Colon (tissue), 2 donors: ENCODE measurements at regions not wholly inside any gene's neighbourhood (a gene's known extent, or its start where the extent isn't known, plus 50 kb on each side); places are given as distances from the start of the nearest gene placed in this dataset.

Experiments used
- FAIRE-seq: peaks from 2 replicates; lab custom pipeline; 2012; peaks lifted over from hg19 to GRCh38; lab: Jason Lieb, UNC
- donor health status: control.
- donor health status: control.

DNA sequence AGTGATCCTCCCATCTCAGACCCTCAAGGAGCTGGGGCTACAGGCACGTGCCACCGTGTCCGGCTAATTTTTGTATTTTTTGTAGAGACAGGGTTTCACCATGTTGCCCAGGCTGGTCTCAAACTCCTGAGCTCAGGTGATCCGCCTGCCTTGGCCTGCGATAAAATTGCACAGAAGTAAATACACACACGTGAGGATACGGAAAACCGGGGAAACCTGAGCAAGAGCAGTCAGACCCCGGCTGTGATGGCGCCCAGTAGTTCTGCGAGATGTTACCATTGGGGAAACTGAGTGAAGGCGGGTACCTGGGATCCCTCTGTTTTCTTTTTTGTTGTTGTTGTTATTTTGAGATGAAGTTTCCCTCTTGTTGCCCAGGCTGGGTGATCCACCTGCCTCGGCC lies 114.9 kb downstream of the C9orf50 start:
- no peak for FAIRE-seq

DNA sequence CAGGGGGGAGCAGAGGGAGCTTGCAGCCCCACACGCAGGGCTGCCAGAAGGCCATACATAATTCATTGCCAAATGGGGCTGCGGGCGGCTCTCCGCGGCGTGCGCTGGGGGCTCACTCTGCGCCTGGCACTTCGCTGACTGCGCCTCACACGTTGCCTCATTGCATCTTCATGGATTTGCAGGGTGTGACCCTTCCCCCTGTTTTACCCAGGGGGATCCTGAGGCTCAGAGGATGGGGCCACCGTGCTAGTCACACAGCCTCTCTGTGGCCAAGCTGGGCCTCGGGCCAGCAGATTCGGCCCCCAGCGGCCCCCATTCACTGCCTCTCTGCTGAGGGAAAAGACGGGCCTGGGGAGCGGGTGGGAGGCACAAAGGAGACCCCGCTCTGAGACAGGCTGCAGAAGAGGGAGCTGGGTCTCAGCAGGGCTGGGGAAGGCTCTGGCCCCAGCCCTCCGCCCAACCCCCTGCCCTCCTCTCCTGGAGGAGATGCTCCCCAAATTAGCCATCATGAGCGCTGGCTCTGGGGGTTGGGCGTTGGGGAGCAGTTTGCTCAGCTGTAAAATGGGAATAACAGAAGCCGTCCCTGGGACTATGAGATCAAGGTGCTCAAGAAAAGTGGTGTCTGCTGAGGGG lies 115.5 kb downstream of the C9orf50 start:
- no peak for FAIRE-seq

GRCh38 chr9:129504404-129504803 lies 116.5 kb downstream of the C9orf50 start:
- no peak for FAIRE-seq

DNA sequence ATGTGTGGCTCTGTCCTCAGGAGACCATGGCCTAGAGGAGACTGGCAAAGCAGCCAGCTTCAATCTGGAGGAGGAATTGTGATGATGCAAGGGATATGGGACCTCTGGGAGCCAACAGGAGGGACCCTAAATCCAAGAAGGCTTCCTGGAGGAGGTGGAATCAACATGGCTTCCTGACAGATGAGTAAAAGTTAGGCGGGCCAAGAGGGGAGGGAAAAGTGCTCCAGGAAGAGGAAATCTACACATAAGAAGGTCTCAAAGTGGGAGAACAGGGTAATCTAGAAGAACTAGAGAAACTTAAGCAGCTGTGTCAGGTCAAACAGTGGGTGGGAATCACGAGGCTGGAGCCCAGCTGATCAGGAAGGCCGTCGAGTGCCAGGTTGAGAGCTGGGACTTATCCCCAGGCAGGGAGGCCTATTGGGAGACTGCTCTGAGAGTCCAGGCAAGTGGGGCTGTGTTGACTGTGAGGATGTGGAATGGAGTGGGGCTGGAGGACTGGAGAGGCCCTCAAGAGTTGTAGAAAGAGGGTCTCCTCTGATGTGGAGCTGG lies 119.1 kb downstream of the C9orf50 start:
- no peak for FAIRE-seq

GRCh38 chr9:129500863-129501770 lies 119.8 kb downstream of the C9orf50 start:
- FAIRE-seq, result no peak

DNA sequence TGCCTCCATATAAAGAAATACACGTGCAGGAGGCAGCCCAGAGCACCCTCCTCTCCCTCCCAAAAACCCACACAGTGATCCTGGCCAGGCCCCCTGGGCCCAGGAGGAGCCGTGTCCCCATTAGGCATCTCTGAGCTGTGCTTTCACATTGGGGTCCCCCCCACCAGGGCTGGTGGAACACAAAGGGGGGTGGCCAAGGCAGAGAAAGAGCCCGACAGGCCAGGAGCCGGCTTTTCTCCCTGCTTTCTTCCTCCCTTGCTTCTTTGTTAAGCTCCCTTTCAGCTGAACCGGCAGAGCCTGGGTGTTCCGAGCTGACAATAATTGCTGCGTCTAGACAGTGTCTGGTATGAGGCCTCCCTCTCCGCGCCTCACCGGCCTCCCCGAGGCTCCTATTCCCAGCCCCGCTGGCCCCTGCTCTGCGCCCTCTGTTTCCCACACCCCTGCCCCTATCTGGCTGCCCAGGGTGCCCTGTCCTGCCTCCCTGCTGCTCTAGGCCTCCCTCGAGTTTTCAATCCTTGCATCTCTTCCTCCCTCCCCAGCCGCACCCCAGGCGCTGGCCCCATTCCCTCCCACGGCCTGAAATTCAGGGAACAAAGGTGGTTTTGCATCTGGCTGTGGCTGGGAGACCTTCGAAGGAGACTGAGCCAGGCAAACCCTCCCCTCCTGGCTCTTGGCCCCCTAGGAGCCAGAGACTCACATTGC lies 120.6 kb downstream of the C9orf50 start:
- FAIRE-seq, result no peak

- FAIRE-seq, result no peak
Observed at GRCh38 chr9:129498451-129499384, 122.2 kb downstream of the C9orf50 start.

GRCh38 chr9:129497813-129498450 lies 123.0 kb downstream of the C9orf50 start:
- FAIRE-seq, result no peak

DNA sequence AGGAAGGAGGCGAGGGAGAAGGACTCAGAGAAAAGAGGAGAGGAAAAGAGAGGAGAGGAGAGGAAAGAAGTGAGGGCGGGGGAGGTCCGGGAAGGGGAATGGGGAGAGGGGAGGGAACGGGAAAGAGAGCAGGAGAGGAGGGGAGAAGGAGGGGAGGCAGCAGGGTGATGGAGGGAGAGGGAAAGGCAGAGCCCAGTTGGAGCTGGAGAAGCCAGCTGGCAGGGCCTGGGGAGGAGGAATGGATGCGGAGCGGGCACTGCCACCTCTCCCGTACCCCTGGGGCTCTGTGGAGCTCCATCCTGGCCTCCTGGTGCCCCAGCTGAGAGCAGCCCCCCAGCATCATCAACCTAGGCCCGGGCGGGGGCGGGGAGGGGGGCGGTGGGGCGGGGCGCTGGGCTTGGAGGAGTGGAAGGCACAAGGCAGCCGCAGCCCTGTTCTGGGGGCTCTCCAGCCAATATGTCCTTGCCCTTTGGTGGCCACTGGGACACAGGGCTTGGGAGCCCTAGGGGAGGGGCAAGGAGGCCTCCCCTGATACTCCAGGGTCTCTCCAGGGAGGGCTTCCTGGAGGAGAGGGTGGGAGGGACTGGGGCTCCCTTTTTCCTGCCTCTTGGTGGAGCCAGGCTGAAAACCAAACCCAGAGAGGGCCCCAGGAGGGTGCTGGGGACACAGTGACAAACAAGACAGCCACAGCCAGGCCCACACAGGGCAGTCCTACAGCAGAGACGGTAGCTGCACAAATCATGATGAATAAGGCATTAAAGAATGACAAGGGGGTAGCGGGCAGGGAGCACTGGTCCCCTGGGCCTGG lies 123.7 kb downstream of the C9orf50 start:
- FAIRE-seq, result no peak

GRCh38 chr9:129496473-129497004 lies 124.4 kb downstream of the C9orf50 start:
- FAIRE-seq, result no peak

GRCh38 chr9:129495620-129496472 lies 125.1 kb downstream of the C9orf50 start:
- FAIRE-seq, result no peak

GRCh38 chr9:129494113-129494789 lies 126.7 kb downstream of the C9orf50 start:
- FAIRE-seq, result no peak

- no peak for FAIRE-seq
Observed at GRCh38 chr9:129493706-129494047, 127.2 kb downstream of the C9orf50 start.

DNA sequence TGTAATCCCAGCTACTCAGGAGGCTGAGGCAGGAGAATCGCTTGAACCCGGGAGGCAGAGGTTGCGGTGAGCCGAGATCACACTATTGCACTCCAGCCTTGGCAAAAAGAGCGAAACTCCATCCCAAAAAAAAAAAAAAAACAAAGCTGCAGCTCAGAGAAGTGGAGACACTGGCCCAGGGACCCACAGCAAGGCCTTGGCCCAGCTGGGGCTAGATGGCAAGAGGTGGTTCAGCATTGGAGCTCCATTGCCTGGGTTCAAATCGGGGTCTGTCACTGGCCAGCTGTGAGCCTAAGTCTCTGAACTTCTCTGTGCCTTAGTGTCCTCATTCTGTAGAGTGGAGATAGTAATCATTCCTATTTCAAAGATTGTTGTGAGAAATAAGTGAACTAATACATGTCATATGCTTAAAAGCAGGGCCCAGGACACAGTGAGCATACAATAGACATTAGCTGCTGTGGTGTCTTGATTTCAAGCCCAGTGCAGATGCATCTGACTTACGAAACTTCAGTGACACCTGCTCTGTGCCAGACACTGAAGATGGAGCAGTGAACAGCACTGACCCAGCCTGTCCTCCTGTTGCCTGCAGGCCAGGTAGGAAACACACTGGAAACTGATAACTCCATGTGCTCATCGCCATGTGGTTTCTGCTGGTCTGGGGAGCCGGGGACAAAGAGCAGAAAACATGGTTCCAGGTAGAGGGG lies 127.7 kb downstream of the C9orf50 start:
- no peak for FAIRE-seq

DNA sequence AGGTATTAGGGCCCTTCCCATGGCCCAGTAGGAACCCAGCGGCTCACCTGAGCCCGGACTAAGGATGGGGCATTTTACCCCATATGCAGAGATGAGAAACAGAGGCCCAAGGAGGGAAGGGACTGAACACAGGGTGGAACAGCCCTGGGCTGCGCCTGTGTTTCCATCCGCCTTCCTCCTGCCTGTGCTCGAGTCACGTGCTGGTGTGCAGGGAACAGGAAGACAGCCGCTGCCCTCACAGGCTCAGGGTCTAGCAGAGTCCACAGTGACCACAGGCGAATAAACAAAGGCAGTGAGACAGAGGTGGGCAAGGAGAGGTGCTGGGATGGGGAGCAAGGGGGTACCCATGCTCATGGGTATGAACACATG lies 129.4 kb downstream of the C9orf50 start:
- no peak for FAIRE-seq

GRCh38 chr9:129490583-129491486 lies 130.1 kb downstream of the C9orf50 start:
- FAIRE-seq, result no peak
